Liver (tissue), 3 donors: ENCODE measurements at regions not wholly inside any gene's neighbourhood (a gene's known extent, or its start where the extent isn't known, plus 50 kb on each side); places are given as distances from the start of the nearest gene placed in this dataset.

Experiments
- ATF3 ChIP-seq: IDR thresholded peaks from 2 replicates; pipeline ENCODE4 v1.6.1; 2016; ENCODE audit warnings: antibody characterized with exemption
- CTCF ChIP-seq: fragments of 150-350 bp; IDR thresholded peaks from 2 replicates; pipeline ENCODE4 v1.5.1; 2017; ENCODE audit warnings: improper control_type of control experiment, low read depth, low read length; ENCODE audit not compliant: missing input control
- EGR1 ChIP-seq, 2 donors: IDR thresholded peaks; 2 replicates each; pipeline ENCODE4 v1.6.1; 2016 to 2018; ENCODE audit warnings: antibody characterized with exemption in 2 of 2, low read depth in 2 of 2
- FOXA1 ChIP-seq: IDR thresholded peaks from 2 replicates; pipeline ENCODE4 v1.6.1; 2016; ENCODE audit warnings: antibody characterized with exemption
- GABPA ChIP-seq, 2 donors: IDR thresholded peaks in 1 of 2; conservative IDR thresholded peaks in 1 of 2; 2 replicates each; pipeline ENCODE4 v1.6.1; 2016; ENCODE audit warnings: antibody characterized with exemption in 2 of 2, mild to moderate bottlenecking in 1 of 2, moderate library complexity in 1 of 2
- HNF4A ChIP-seq, 2 donors: conservative IDR thresholded peaks; 2 replicates each; pipeline ENCODE4 v1.6.1; 2016; ENCODE audit warnings: antibody characterized with exemption in 2 of 2, mild to moderate bottlenecking in 2 of 2
- JUND ChIP-seq, 2 donors: IDR thresholded peaks; 2 replicates each; pipeline ENCODE4 v1.6.1; 2016; ENCODE audit warnings: antibody characterized with exemption in 2 of 2
- RAD21 ChIP-seq, 2 donors: IDR thresholded peaks; 2 replicates each; pipeline ENCODE4 v1.6.1; 2016; ENCODE audit warnings: antibody characterized with exemption in 2 of 2, mild to moderate bottlenecking in 2 of 2
- REST ChIP-seq: IDR thresholded peaks from 2 replicates; pipeline ENCODE4 v1.6.1; 2016; ENCODE audit warnings: antibody characterized with exemption, mild to moderate bottlenecking
- RXRA ChIP-seq, 2 donors: IDR thresholded peaks; 2 replicates each; pipeline ENCODE4 v1.6.1; 2017 to 2018; ENCODE audit warnings: antibody characterized with exemption in 2 of 2, mild to moderate bottlenecking in 1 of 2
- TAF1 ChIP-seq: conservative IDR thresholded peaks from 2 replicates; pipeline ENCODE4 v1.6.1; 2016; ENCODE audit warnings: antibody characterized with exemption, mild to moderate bottlenecking
- YY1 ChIP-seq: IDR thresholded peaks from 2 replicates; pipeline ENCODE4 v1.6.1; 2016; ENCODE audit warnings: antibody characterized with exemption, mild to moderate bottlenecking
- donor health status: healthy.
- donor health status: healthy.

GRCh38 chr10:111233439-111233838 is 156.6 kb downstream of the ADRA2A start:
- TF ChIP-seq YY1: no peak
- no peak for TF ChIP-seq FOXA1
- no peak for TF ChIP-seq ATF3
- peak; percentile 58 for TF ChIP-seq REST
- TF ChIP-seq CTCF: no peak
- TF ChIP-seq TAF1: no peak
- no peak for TF ChIP-seq EGR1 (IDR thresholded peaks at IDR 0.05; ENCODE audit: low read depth in 2 of 2)
- no peak for TF ChIP-seq RXRA (IDR thresholded peaks at IDR 0.05)
- no peak for TF ChIP-seq RAD21 (IDR thresholded peaks at IDR 0.05)
- no peak for TF ChIP-seq HNF4A (conservative IDR thresholded peaks at IDR 0.05)
- no peak for TF ChIP-seq GABPA (IDR thresholded peaks at IDR 0.05 in 1 of 2, conservative IDR thresholded peaks at IDR 0.05 in 1 of 2)
- no peak for TF ChIP-seq JUND (IDR thresholded peaks at IDR 0.05)
